ENCODE measurements at regions not wholly inside any gene's neighbourhood (a gene's known extent, or its start where the extent isn't known, plus 50 kb on each side); places are given as distances from the start of the nearest gene placed in this dataset.
A peak's percentile ranks its signal among the peaks of the same experiment; 100 is the strongest.

- TF ChIP-seq MAX (IDR thresholded peaks at IDR 0.05) (no peak), RAD21 (IDR thresholded peaks at IDR 0.05; ENCODE audit: low read depth) (no peak), CREB1 (IDR thresholded peaks at IDR 0.05; ENCODE audit: low read depth) (no peak), CEBPB (IDR thresholded peaks at IDR 0.05) (no peak), YY1 (IDR thresholded peaks at IDR 0.05; ENCODE audit: low read depth) (no peak), TAF1 (IDR thresholded peaks at IDR 0.05; ENCODE audit: low read depth) (no peak), TEAD4 (IDR thresholded peaks at IDR 0.05) (no peak)
These were observed 63.3 kb downstream of the SYNE3 start for GRCh38 chr14:95452893-95453712.

- TF ChIP-seq ZBTB7A (IDR thresholded peaks at IDR 0.05; ENCODE audit: low read depth) (no peak), RAD21 (IDR thresholded peaks at IDR 0.05; ENCODE audit: low read depth) (peak; percentile 17; the same call in 1 of the 2 replicates)
These were observed 64.1 kb downstream of the SYNE3 start for GRCh38 chr14:95452176-95452892.

GRCh38 chr14:95449131-95449530 is 67.3 kb downstream of the SYNE3 start:
- TF ChIP-seq CREB1 (IDR thresholded peaks at IDR 0.05; ENCODE audit: low read depth) = no peak
- TF ChIP-seq REST (IDR thresholded peaks at IDR 0.05; ENCODE audit: low read depth) = no peak
- TF ChIP-seq MAX (IDR thresholded peaks at IDR 0.05) = no peak
- no peak for TF ChIP-seq NFIC (IDR thresholded peaks at IDR 0.05)
- no peak for TF ChIP-seq TAF1 (IDR thresholded peaks at IDR 0.05; ENCODE audit: low read depth)
- TF ChIP-seq ZBTB7A (IDR thresholded peaks at IDR 0.05; ENCODE audit: low read depth) = no peak

GRCh38 chr14:95446470-95446869 is 70.0 kb downstream of the SYNE3 start:
- no peak for TF ChIP-seq RAD21 (IDR thresholded peaks at IDR 0.05; ENCODE audit: low read depth)
- TF ChIP-seq CREB1 (IDR thresholded peaks at IDR 0.05; ENCODE audit: low read depth) = no peak
- TF ChIP-seq EGR1 (IDR thresholded peaks at IDR 0.05) = no peak
- no peak for TF ChIP-seq TEAD4 (IDR thresholded peaks at IDR 0.05)
- no peak for TF ChIP-seq USF1 (IDR thresholded peaks at IDR 0.05)
- TF ChIP-seq MAX (IDR thresholded peaks at IDR 0.05) = no peak
- no peak for TF ChIP-seq TAF1 (IDR thresholded peaks at IDR 0.05; ENCODE audit: low read depth)
- no peak for TF ChIP-seq YY1 (IDR thresholded peaks at IDR 0.05; ENCODE audit: low read depth)
- no peak for TF ChIP-seq TCF12 (IDR thresholded peaks at IDR 0.05; ENCODE audit: low read depth)
- TF ChIP-seq ZBTB7A (IDR thresholded peaks at IDR 0.05; ENCODE audit: low read depth) = no peak
- no peak for TF ChIP-seq EP300 (IDR thresholded peaks at IDR 0.05; ENCODE audit: borderline replicate concordance)
- no peak for TF ChIP-seq CEBPB (IDR thresholded peaks at IDR 0.05)
- TF ChIP-seq NFIC (IDR thresholded peaks at IDR 0.05) = no peak
- no peak for TF ChIP-seq REST (IDR thresholded peaks at IDR 0.05; ENCODE audit: low read depth)
- no peak for TF ChIP-seq FOXM1 (IDR thresholded peaks at IDR 0.05; ENCODE audit: borderline replicate concordance, low read depth)

GRCh38 chr14:95445676-95446075 is 70.8 kb downstream of the SYNE3 start:
- TF ChIP-seq FOXM1 (IDR thresholded peaks at IDR 0.05; ENCODE audit: borderline replicate concordance, low read depth) (no peak), USF1 (IDR thresholded peaks at IDR 0.05) (no peak)

- no peak for TF ChIP-seq USF1 (IDR thresholded peaks at IDR 0.05)
- no peak for TF ChIP-seq MAX (IDR thresholded peaks at IDR 0.05)
These were observed 71.3 kb downstream of the SYNE3 start for GRCh38 chr14:95445161-95445560.

All from Ishikawa (cell line).